Mesothelial cell of epicardium (in vitro differentiated cells): ENCODE measurements at regions not wholly inside any gene's neighbourhood (a gene's known extent, or its start where the extent isn't known, plus 50 kb on each side); places are given as distances from the start of the nearest gene placed in this dataset.
A peak's percentile ranks its signal among the peaks of the same experiment; 100 is the strongest.

ENCODE experiments used
- DNase-seq, 2 experiments: peaks; one replicate each; pipeline ENCODE4 v3.0.0; 2021; ENCODE audit warnings: low spot score in 2 of 2; ENCODE audit not compliant: unreplicated experiment in 2 of 2
- H3K27ac Mint-ChIP-seq: 2 replicates; pipeline ENCODE4 v1.8.0; 2021; ENCODE audit warnings: mixed read lengths
- H3K27me3 Mint-ChIP-seq: 2 replicates; pipeline ENCODE4 v1.8.0; 2021; ENCODE audit warnings: low read depth, mixed read lengths
- H3K36me3 Mint-ChIP-seq: 2 replicates; pipeline ENCODE4 v1.8.0; 2021; ENCODE audit warnings: mixed read lengths
- H3K4me1 Mint-ChIP-seq: 2 replicates; pipeline ENCODE4 v1.8.0; 2021; ENCODE audit warnings: mixed read lengths
- H3K4me3 Mint-ChIP-seq: 2 replicates; pipeline ENCODE4 v1.8.0; 2021; ENCODE audit warnings: mild to moderate bottlenecking, moderate library complexity, mixed read lengths
- H3K9me3 Mint-ChIP-seq: 2 replicates; pipeline ENCODE4 v1.8.0; 2021; ENCODE audit warnings: mixed read lengths
- CTCF ChIP-seq: fragments of 200-600 bp; sonication (generic); IDR thresholded peaks from one replicate; pipeline ENCODE4 v1.5.0; 2021; ENCODE audit warnings: antibody characterized with exemption; ENCODE audit not compliant: unreplicated experiment

- Mint-ChIP-seq H3K4me1 (peaks cover 18% of the 10 kb centered on the region), H3K9me3 (no peaks in the 10 kb centered on the region), H3K27ac (no peak overlapping the region), H3K27me3 (no peaks in the 10 kb centered on the region), H3K36me3 (no peaks in the 10 kb centered on the region), H3K4me3 (no peak overlapping the region)
- TF ChIP-seq CTCF: no peak
- DNase-seq: no peak
Measured at GRCh38 chr3:94246171-94246570, 183.3 kb downstream of the NSUN3 start.

GRCh38 chr3:94248042-94248441, 185.2 kb downstream of the NSUN3 start:
- TF ChIP-seq CTCF: no peak
- DNase-seq: no peak
- H3K4me3 Mint-ChIP-seq: no peak overlapping the region
- H3K4me1 Mint-ChIP-seq: peaks cover 29% of the 10 kb centered on the region
- H3K36me3 Mint-ChIP-seq: no peaks in the 10 kb centered on the region
- no peaks in the 10 kb centered on the region for H3K27me3 Mint-ChIP-seq
- no peak overlapping the region for H3K27ac Mint-ChIP-seq
- no peaks in the 10 kb centered on the region for H3K9me3 Mint-ChIP-seq

GRCh38 chr3:94249491-94250079, 186.7 kb downstream of the NSUN3 start:
- Mint-ChIP-seq H3K27me3 (no peaks in the 10 kb centered on the region), H3K4me3 (no peak overlapping the region), H3K27ac (no peak overlapping the region), H3K9me3 (no peaks in the 10 kb centered on the region), H3K4me1 (peaks cover 34% of the 10 kb centered on the region), H3K36me3 (no peaks in the 10 kb centered on the region)
- DNase-seq: peak; percentile 42 to 76
- TF ChIP-seq CTCF: peak; percentile 91

- Mint-ChIP-seq H3K27ac (no peak overlapping the region), H3K27me3 (no peaks in the 10 kb centered on the region), H3K4me3 (no peak overlapping the region), H3K4me1 (peaks cover 29% of the 10 kb centered on the region), H3K9me3 (no peaks in the 10 kb centered on the region), H3K36me3 (no peaks in the 10 kb centered on the region)
- DNase-seq: no peak
- no peak for TF ChIP-seq CTCF
Measured at GRCh38 chr3:94251566-94251965, 188.7 kb downstream of the NSUN3 start.

- H3K36me3 Mint-ChIP-seq: no peaks in the 10 kb centered on the region
- H3K27ac Mint-ChIP-seq: no peak overlapping the region
Measured at GRCh38 chr3:94252316-94252715, 189.5 kb downstream of the NSUN3 start.

More at GRCh38 chr3:94252316-94252715, 189.5 kb downstream of the NSUN3 start:
- DNase-seq: no peak
- Mint-ChIP-seq H3K27me3 (no peaks in the 10 kb centered on the region), H3K9me3 (no peaks in the 10 kb centered on the region), H3K4me3 (no peak overlapping the region), H3K4me1 (peaks cover 32% of the 10 kb centered on the region)
- no peak for TF ChIP-seq CTCF
